GM11168 (cell line): ENCODE measurements at regions not wholly inside any gene's neighbourhood (a gene's known extent, or its start where the extent isn't known, plus 50 kb on each side); places are given as distances from the start of the nearest gene placed in this dataset.
"Not testable (repeated sequence)": the region's sequence is repeated elsewhere in the genome, so short reads cannot be mapped to it uniquely, and the experiment has no call there.

Source experiments
- in situ Hi-C: fragments of 300-500 bp; cut with MboI; formaldehyde crosslinking; loops from one replicate; pipeline ENCODE4 v1.12.0; 2022; ENCODE audit warnings: low sequenced_read_pairs; ENCODE audit not compliant: unreplicated experiment

GRCh38 chr4:144799486-144799885 is 153.5 kb downstream of the HHIP start:
- in situ Hi-C loops = loop anchor here (25.0 kb wide), 2 partner anchors 263 to 612 kb away; no protein-coding TSS in a partner anchor

GRCh38 chr4:144801731-144802130 is 155.8 kb downstream of the HHIP start:
- in situ Hi-C loops = no loop called here

GRCh38 chr4:144808034-144808433 is 162.1 kb downstream of the HHIP start:
- in situ Hi-C loops = no loop called here

GRCh38 chr4:144809056-144809640 is 163.2 kb downstream of the HHIP start:
- in situ Hi-C loops = no loop called here

- in situ Hi-C loops = no loop called here
Observed at GRCh38 chr4:144816668-144817067, 170.7 kb downstream of the HHIP start.

- in situ Hi-C loops = no loop called here
Observed at GRCh38 chr4:144817081-144817480, 171.1 kb downstream of the HHIP start.

GRCh38 chr4:144818136-144818535 is 172.2 kb downstream of the HHIP start:
- in situ Hi-C loops = no loop called here

- in situ Hi-C loops = no loop called here
Observed at GRCh38 chr4:144819591-144819990, 173.6 kb downstream of the HHIP start.

GRCh38 chr4:144820011-144820727 is 174.2 kb downstream of the HHIP start:
- in situ Hi-C loops = no loop called here

GRCh38 chr4:144820728-144821085 is 174.8 kb downstream of the HHIP start:
- in situ Hi-C loops = no loop called here

- in situ Hi-C loops = no loop called here
Observed at GRCh38 chr4:144831971-144832370, 186.0 kb downstream of the HHIP start.

GRCh38 chr4:144845411-144845810 is 199.5 kb downstream of the HHIP start:
- in situ Hi-C loops = no loop called here

GRCh38 chr4:144851948-144852347 is 206.0 kb downstream of the HHIP start:
- in situ Hi-C loops = no loop called here

- in situ Hi-C loops = no loop called here
Observed at GRCh38 chr4:144861471-144861870, 215.5 kb downstream of the HHIP start.

GRCh38 chr4:144862210-144862609 is 216.3 kb downstream of the HHIP start:
- in situ Hi-C loops = no loop called here

GRCh38 chr4:144864891-144865290 is 218.9 kb downstream of the HHIP start:
- in situ Hi-C loops = not testable (repeated sequence)

GRCh38 chr4:144868309-144868708 is 222.4 kb downstream of the HHIP start:
- in situ Hi-C loops = no loop called here

GRCh38 chr4:144872508-144873225 is 225.3 kb downstream of the ANAPC10 start:
- in situ Hi-C loops = no loop called here

GRCh38 chr4:144873226-144873990 is 224.6 kb downstream of the ANAPC10 start:
- in situ Hi-C loops = no loop called here

GRCh38 chr4:144894573-144894972 is 203.4 kb downstream of the ANAPC10 start:
- in situ Hi-C loops = no loop called here

GRCh38 chr4:144899393-144899792 is 198.6 kb downstream of the ANAPC10 start:
- in situ Hi-C loops = no loop called here
